Activated T-cell treated with anti-CD3 and anti-CD28 coated beads, Interleukin-2, amount 50 U/mL, for 72 hours (primary cell): ENCODE measurements at regions not wholly inside any gene's neighbourhood (a gene's known extent, or its start where the extent isn't known, plus 50 kb on each side); places are given as distances from the start of the nearest gene placed in this dataset.

ENCODE experiments used
- ATAC-seq, 2 donors: fragments of 150-1000 bp; cut with Tn5 transposase; replicated peaks in 1 of 2; 2 replicates each; pipeline ENCODE4 v1.10.0; 2021; ENCODE audit warnings: moderate library complexity in 2 of 2, mild to moderate bottlenecking in 1 of 2
- DNase-seq, 2 donors: peaks; one replicate each; pipeline ENCODE4 v3.0.0; 2021 to 2022; ENCODE audit warnings: mixed read lengths in 1 of 2
- H3K27ac Mint-ChIP-seq: one replicate; pipeline ENCODE4 v1.8.0; 2022; ENCODE audit warnings: mild to moderate bottlenecking, moderate library complexity, mixed read lengths
- H3K27me3 Mint-ChIP-seq: one replicate; pipeline ENCODE4 v1.8.0; 2022; ENCODE audit warnings: low read depth, mixed read lengths
- H3K36me3 Mint-ChIP-seq, 2 donors: one replicate each; pipeline ENCODE4 v1.8.0; 2022; ENCODE audit warnings: mixed read lengths in 2 of 2, mild to moderate bottlenecking in 1 of 2; ENCODE audit not compliant: insufficient read depth in 2 of 2
- H3K4me1 Mint-ChIP-seq: one replicate; pipeline ENCODE4 v1.8.0; 2022; ENCODE audit warnings: low read depth, mixed read lengths
- H3K4me3 Mint-ChIP-seq, 2 donors: one replicate each; pipeline ENCODE4 v1.8.0; 2022; ENCODE audit warnings: mild to moderate bottlenecking in 2 of 2, mixed read lengths in 2 of 2, moderate library complexity in 2 of 2
- H3K9me3 Mint-ChIP-seq, 2 donors: one replicate each; pipeline ENCODE4 v1.8.0; 2022; ENCODE audit warnings: mixed read lengths in 2 of 2

- Mint-ChIP-seq H3K9me3 (peaks cover 0 to 3% of the 10 kb centered on the region in 2 donors), H3K27me3 (peaks cover 30% of the 10 kb centered on the region), H3K27ac (no peak overlapping the region), H3K36me3 (no peaks in the 10 kb centered on the region), H3K4me3 (no peak overlapping the region), H3K4me1 (no peaks in the 10 kb centered on the region)
- ATAC-seq (no peak), DNase-seq (no peak)
Observed at GRCh38 chr14:76264384-76264783, 111.6 kb upstream of the ESRRB start.

- no peaks in the 10 kb centered on the region for H3K36me3 Mint-ChIP-seq
- DNase-seq (peak; percentile 10 to 11), ATAC-seq (no peak)
- H3K4me3 Mint-ChIP-seq = peak overlapping the region; percentile 16 to 27
- peaks cover 0 to 3% of the 10 kb centered on the region in 2 donors for H3K9me3 Mint-ChIP-seq
- peaks cover 35% of the 10 kb centered on the region for H3K27me3 Mint-ChIP-seq
- no peak overlapping the region for H3K27ac Mint-ChIP-seq
- no peaks in the 10 kb centered on the region for H3K4me1 Mint-ChIP-seq
Observed at GRCh38 chr14:76267322-76268046, 108.5 kb upstream of the ESRRB start.

DNA sequence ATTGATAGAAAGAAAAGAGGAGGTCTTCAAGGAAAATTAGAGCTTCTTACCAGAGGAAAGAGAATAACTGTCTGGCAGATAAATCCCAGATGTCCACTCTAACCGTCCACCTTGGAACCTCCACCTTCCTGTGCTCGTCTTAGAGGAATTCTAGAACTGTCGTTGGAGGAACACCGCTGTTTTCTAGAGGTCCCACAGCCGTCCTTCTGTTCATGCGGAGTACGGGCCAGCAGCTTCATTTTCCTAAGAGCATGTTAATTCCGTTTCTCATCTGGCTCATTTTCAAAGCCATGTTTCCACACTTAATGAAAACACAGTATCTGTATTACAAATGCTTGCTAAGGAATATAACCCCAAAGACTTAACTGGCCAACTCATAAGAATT is 107.9 kb upstream of the ESRRB start:
- Mint-ChIP-seq H3K4me3 (no peak overlapping the region), H3K9me3 (peaks cover 0 to 3% of the 10 kb centered on the region in 2 donors), H3K27me3 (peaks cover 35% of the 10 kb centered on the region), H3K27ac (no peak overlapping the region), H3K36me3 (no peaks in the 10 kb centered on the region), H3K4me1 (no peaks in the 10 kb centered on the region)
- no peak for ATAC-seq
- DNase-seq = no peak

GRCh38 chr14:76268700-76269099 is 107.2 kb upstream of the ESRRB start:
- H3K36me3 Mint-ChIP-seq = no peaks in the 10 kb centered on the region
- H3K4me3 Mint-ChIP-seq = no peak overlapping the region
- H3K4me1 Mint-ChIP-seq = no peaks in the 10 kb centered on the region
- H3K9me3 Mint-ChIP-seq = peaks cover 0 to 3% of the 10 kb centered on the region in 2 donors
- peaks cover 35% of the 10 kb centered on the region for H3K27me3 Mint-ChIP-seq
- DNase-seq = no peak
- no peak overlapping the region for H3K27ac Mint-ChIP-seq
- ATAC-seq = no peak

DNA sequence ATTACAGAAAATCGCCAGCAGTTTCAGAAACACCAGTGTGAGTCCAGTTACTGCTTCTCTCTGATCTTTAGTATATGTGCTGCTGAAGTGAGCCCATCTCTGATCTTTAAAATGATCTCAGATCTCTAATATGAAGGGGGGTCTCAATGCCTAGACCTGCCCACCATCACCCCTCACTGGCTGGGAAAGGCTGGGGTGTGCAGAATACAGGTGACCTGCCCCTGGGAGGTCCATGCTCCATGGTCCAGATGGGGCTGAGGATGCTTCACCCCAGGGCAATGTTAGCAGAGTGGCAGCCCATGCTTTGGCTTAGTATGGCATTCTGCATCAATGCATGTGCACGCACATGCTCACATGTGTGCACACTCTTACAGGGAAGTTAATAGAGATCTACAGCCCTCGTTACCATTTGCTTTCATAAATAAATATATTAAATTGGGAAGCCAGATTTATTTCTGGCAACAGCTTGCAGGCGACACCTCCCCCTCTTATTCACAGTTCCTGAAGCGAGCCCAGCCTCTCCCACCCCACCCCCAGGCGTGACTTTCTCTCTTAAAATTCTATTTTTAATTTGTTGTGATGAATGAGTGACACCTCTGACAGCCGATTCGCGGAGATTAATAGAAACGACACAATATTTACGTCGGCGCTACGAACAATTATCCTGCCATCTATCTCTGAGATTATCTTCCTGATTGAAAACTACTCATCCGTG is 104.7 kb upstream of the ESRRB start:
- DNase-seq (no peak), ATAC-seq (no peak)
- Mint-ChIP-seq H3K27ac (no peak overlapping the region), H3K4me3 (no peak overlapping the region), H3K9me3 (no peaks in the 10 kb centered on the region), H3K4me1 (no peaks in the 10 kb centered on the region), H3K27me3 (peaks cover 16% of the 10 kb centered on the region), H3K36me3 (no peaks in the 10 kb centered on the region)

GRCh38 chr14:76272349-76272748 is 103.6 kb upstream of the ESRRB start:
- Mint-ChIP-seq H3K4me1 (no peaks in the 10 kb centered on the region), H3K36me3 (no peaks in the 10 kb centered on the region), H3K27me3 (peaks cover 12% of the 10 kb centered on the region), H3K27ac (no peak overlapping the region), H3K4me3 (no peak overlapping the region), H3K9me3 (no peaks in the 10 kb centered on the region)
- DNase-seq (no peak), ATAC-seq (no peak)

GRCh38 chr14:76272774-76273173 is 103.2 kb upstream of the ESRRB start:
- ATAC-seq (no peak), DNase-seq (no peak)
- H3K27ac Mint-ChIP-seq = no peak overlapping the region
- H3K4me1 Mint-ChIP-seq = no peaks in the 10 kb centered on the region
- no peaks in the 10 kb centered on the region for H3K9me3 Mint-ChIP-seq
- H3K36me3 Mint-ChIP-seq = no peaks in the 10 kb centered on the region
- H3K4me3 Mint-ChIP-seq = no peak overlapping the region
- H3K27me3 Mint-ChIP-seq = peaks cover 12% of the 10 kb centered on the region

GRCh38 chr14:76273346-76273745 is 102.6 kb upstream of the ESRRB start:
- Mint-ChIP-seq H3K4me3 (no peak overlapping the region), H3K27ac (no peak overlapping the region), H3K9me3 (no peaks in the 10 kb centered on the region), H3K36me3 (no peaks in the 10 kb centered on the region), H3K27me3 (peaks cover 12% of the 10 kb centered on the region), H3K4me1 (no peaks in the 10 kb centered on the region)
- ATAC-seq (no peak), DNase-seq (no peak)

DNA sequence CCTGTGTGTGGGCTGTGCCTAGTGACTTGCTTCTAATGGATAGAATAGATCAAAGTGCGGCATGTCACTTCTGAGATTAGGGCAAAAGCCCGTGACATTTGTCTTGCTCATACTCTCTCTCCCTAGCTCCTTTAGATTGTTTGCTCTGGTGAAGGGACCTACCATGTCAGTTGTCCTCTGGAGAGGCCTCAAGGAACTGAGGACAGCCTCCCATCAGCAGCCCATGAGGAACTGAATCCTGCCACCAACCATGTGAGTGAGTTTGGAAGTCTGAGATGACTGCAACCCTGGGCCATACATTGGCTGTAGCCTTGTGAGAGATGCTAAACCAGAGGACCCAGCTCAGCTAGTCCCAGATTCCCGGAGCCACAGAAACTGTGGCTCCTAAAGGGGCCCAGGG is 101.6 kb upstream of the ESRRB start:
- no peaks in the 10 kb centered on the region for H3K9me3 Mint-ChIP-seq
- no peak for DNase-seq
- no peaks in the 10 kb centered on the region for H3K4me1 Mint-ChIP-seq
- H3K36me3 Mint-ChIP-seq = no peaks in the 10 kb centered on the region
- H3K27me3 Mint-ChIP-seq = peaks cover 6% of the 10 kb centered on the region
- no peak overlapping the region for H3K4me3 Mint-ChIP-seq
- H3K27ac Mint-ChIP-seq = no peak overlapping the region
- no peak for ATAC-seq

DNA sequence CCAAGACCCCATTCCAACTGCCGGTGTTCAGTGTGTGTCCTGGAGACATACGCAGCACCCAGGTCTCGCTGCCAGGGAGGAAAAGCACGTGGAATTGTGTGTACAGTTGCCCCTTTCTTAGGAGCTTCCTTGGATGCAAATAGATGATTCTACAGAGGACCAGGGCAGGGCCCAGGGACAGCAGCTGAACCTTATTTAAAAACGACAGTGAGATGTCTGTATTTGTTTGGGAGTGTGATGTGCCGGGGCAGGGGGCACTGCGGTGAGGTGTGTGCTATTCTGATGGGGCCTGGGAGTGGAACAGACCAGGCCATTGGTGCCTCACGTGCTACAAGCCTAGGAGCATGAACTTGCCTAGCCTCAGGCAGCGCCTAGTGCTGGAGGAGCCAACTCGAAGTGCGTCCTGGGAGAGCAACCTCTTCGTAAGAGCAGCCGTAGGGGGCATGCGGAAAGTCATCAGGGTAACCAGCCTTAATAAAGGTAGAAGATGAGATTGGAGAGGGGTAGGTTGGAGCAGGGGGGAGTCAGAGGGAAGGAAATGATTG is 98.3 kb upstream of the ESRRB start:
- Mint-ChIP-seq H3K27ac (no peak overlapping the region), H3K27me3 (no peaks in the 10 kb centered on the region), H3K36me3 (no peaks in the 10 kb centered on the region), H3K9me3 (peaks cover 1 to 3% of the 10 kb centered on the region in 2 donors), H3K4me3 (no peak overlapping the region), H3K4me1 (no peaks in the 10 kb centered on the region)
- ATAC-seq (no peak), DNase-seq (no peak)

DNA sequence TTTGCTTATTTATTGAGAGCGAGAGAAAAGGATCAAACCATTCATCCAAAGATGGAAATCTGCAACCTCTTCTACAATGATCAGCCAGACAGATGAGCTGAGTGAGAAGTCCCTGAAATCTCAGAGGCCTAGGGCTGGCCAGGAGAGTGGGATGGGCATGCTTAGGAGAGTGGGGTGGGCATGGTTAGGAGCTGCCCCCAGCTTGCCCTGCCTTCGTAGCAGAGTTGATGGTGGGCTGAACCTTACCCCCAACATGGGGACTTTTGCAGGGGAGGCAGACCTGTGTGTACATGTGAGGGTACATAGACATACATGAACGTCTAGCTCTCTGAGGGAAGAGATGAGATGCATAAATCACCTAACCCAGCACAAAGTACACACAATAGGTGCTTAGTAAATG is 95.7 kb upstream of the ESRRB start:
- no peak for DNase-seq

GRCh38 chr14:76282581-76282980 is 93.4 kb upstream of the ESRRB start:
- DNase-seq (no peak), ATAC-seq (no peak)
- H3K27ac Mint-ChIP-seq = no peak overlapping the region
- H3K36me3 Mint-ChIP-seq = no peaks in the 10 kb centered on the region
- no peaks in the 10 kb centered on the region for H3K4me1 Mint-ChIP-seq
- H3K4me3 Mint-ChIP-seq = no peak overlapping the region
- H3K9me3 Mint-ChIP-seq = peaks cover 1 to 3% of the 10 kb centered on the region in 2 donors
- H3K27me3 Mint-ChIP-seq = no peaks in the 10 kb centered on the region

More for the DNA sequence above, 95.7 kb upstream of the ESRRB start:
- H3K4me1 Mint-ChIP-seq = no peaks in the 10 kb centered on the region
- no peaks in the 10 kb centered on the region for H3K36me3 Mint-ChIP-seq
- H3K27me3 Mint-ChIP-seq = no peaks in the 10 kb centered on the region
- H3K27ac Mint-ChIP-seq = no peak overlapping the region
- ATAC-seq = no peak
- H3K9me3 Mint-ChIP-seq = peaks cover 1 to 3% of the 10 kb centered on the region in 2 donors
- H3K4me3 Mint-ChIP-seq = no peak overlapping the region

GRCh38 chr14:76287063-76287462 is 88.9 kb upstream of the ESRRB start:
- no peaks in the 10 kb centered on the region for H3K9me3 Mint-ChIP-seq
- no peak for ATAC-seq
- no peaks in the 10 kb centered on the region for H3K27me3 Mint-ChIP-seq
- no peak overlapping the region for H3K4me3 Mint-ChIP-seq
- H3K27ac Mint-ChIP-seq = no peak overlapping the region
- no peak for DNase-seq
- H3K36me3 Mint-ChIP-seq = no peaks in the 10 kb centered on the region
- H3K4me1 Mint-ChIP-seq = no peaks in the 10 kb centered on the region
